Ovary (tissue), 7 donors: ENCODE measurements at regions not wholly inside any gene's neighbourhood (a gene's known extent, or its start where the extent isn't known, plus 50 kb on each side); places are given as distances from the start of the nearest gene placed in this dataset.

Experiments used
- DNase-seq, 5 donors: peaks; one replicate each; pipeline ENCODE4 v3.0.0-alpha.2; 2019 to 2020
- H3K27ac ChIP-seq, 2 donors: fragments of 200-600 bp; one replicate each; pipeline versions ENCODE4 v1.5.1 to v1.8.0; 2019 to 2022
- H3K27me3 ChIP-seq: fragments of 200-600 bp; one replicate; pipeline ENCODE4 v1.8.0; 2022
- H3K36me3 ChIP-seq: fragments of 200-600 bp; sonication (generic); one replicate; pipeline ENCODE4 v1.5.1; 2019
- H3K4me1 ChIP-seq: one replicate; pipeline ENCODE4 v1.8.1; 2013; ENCODE audit warnings: mild to moderate bottlenecking, moderate library complexity; ENCODE audit not compliant: insufficient read depth
- H3K4me3 ChIP-seq: fragments of 200-600 bp; sonication (generic); one replicate; pipeline ENCODE4 v1.5.1; 2017
- H3K9me3 ChIP-seq, 2 donors: fragments of 200-600 bp in 1 of 2; sonication (generic) in 1 of 2; one replicate each; pipeline versions ENCODE4 v1.5.1 to v1.8.1; 2013 to 2019; ENCODE audit warnings: mild to moderate bottlenecking in 1 of 2, moderate library complexity in 1 of 2
- EP300 ChIP-seq: sonication (generic); formaldehyde crosslinking; IDR thresholded peaks from one replicate; pipeline ENCODE4 v1.6.1; 2017; ENCODE audit warnings: antibody characterized with exemption
- POLR2A ChIP-seq: fragments of 450-650 bp; IDR thresholded peaks from one replicate; pipeline ENCODE4 v1.6.1; 2017; ENCODE audit warnings: antibody characterized with exemption, mild to moderate bottlenecking, moderate library complexity
- WGBS, 3 donors: extraction: QIAGEN DNeasy Blood & Tissue Kit in 1 of 3; methylation state at CpG; one replicate each; pipeline versions ENCODE4 v1.1.5 to v1.1.7; 2013 to 2017; 5-methylcytosine and 5-hydroxymethylcytosine counted together
- intact Hi-C, 4 donors: fragments of 100-400 bp; cut with DNase I; formaldehyde crosslinking; loops; one replicate each; pipeline versions ENCODE4 v1.11.0 to v1.15.1; 2022 to 2023
- TF ChIP-seq, protein P1 (sequence below), 3 donors: fragments of 450-650 bp in 2 of 3; fragments of 200-600 bp in 1 of 3; IDR thresholded peaks; one replicate each; pipeline versions ENCODE4 v1.5.1 to v1.8.0; 2016 to 2022; ENCODE audit warnings: antibody characterized with exemption in 3 of 3, mild to moderate bottlenecking in 1 of 3
- donor health status: DM: no; HTN: no; CAD: no; lungs with moderate emphysema.
- donor health status: DM: no; HTN: no; CAD: no.
- donor health status: Bipolar disorder and iron deficiency.
- donor health status: DM: no; HTN: no; CAD: no.
- donor health status: DM: yes; HTN: yes; CAD: no.

DNA sequence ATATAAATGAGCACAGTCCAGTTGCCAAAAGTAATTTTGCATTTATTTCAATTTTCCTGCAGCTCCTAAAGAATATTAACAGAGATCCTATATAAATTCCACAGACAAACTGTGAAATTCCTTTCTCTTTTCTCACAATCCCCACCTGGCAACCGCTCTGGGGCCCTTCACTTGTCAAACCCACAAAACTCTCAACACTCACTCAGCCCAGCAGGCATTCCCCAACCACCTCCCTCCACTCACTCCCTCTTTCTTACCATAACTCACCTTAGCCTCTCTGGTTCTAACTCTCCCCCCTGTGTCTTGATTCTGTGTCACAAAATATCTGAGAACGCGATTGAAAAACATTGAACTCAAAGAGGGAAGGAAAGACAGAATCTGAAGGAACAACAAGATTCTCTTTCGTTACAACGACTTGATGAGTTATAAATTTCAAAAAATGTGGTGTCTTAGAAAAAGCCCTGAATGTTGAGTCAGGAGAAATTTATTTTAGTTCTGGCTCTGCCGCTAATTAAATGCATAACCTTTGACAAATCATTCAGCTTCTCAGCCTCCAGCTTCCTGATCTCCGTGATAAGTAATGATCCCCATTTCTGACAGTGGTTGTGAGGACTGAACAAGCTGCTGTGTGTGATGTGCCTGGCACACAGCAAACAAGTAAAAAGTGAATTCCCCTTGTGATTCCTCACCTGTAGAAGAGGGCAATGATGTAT is 87.9 kb downstream of the UNC5CL start:
- H3K4me1 ChIP-seq = no peaks in the 10 kb centered on the region
- no peaks in the 10 kb centered on the region for H3K27me3 ChIP-seq
- H3K4me3 ChIP-seq = no peak overlapping the region
- TF ChIP-seq POLR2A = no peak
- TF ChIP-seq, protein P1, sequence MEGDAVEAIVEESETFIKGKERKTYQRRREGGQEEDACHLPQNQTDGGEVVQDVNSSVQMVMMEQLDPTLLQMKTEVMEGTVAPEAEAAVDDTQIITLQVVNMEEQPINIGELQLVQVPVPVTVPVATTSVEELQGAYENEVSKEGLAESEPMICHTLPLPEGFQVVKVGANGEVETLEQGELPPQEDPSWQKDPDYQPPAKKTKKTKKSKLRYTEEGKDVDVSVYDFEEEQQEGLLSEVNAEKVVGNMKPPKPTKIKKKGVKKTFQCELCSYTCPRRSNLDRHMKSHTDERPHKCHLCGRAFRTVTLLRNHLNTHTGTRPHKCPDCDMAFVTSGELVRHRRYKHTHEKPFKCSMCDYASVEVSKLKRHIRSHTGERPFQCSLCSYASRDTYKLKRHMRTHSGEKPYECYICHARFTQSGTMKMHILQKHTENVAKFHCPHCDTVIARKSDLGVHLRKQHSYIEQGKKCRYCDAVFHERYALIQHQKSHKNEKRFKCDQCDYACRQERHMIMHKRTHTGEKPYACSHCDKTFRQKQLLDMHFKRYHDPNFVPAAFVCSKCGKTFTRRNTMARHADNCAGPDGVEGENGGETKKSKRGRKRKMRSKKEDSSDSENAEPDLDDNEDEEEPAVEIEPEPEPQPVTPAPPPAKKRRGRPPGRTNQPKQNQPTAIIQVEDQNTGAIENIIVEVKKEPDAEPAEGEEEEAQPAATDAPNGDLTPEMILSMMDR (IDR thresholded peaks at IDR 0.05) = no peak
- TF ChIP-seq EP300 = no peak
- no peak for DNase-seq
- 59 to 71% (median 70%) methylated on average over 7 of the region's 7 CpGs for WGBS, 3 donors
- H3K36me3 ChIP-seq = no peaks in the 10 kb centered on the region
- no peaks in the 10 kb centered on the region for H3K9me3 ChIP-seq
- no peak overlapping the region for H3K27ac ChIP-seq
- intact Hi-C loops = no loop called here

DNA sequence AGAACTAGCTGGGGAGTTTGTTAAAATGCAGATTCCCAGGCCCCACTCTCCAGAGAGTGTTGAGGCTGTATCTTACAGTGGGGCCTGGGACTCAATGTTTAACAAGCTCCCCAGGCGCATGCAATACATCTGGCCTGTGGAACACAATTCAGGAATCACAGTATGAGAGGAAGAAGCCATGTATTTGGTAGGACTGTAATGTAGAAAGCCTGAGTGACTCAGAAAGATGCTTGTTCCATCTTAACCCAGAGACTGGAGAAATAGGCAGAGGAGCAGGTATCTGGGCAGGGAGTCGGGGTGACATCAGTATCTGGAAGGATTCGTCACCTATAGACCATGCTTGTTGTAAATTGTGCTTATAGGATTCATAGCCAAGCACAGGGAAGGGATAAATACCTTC is 90.5 kb downstream of the UNC5CL start:
- Histone ChIP-seq H3K27ac (no peak overlapping the region), H3K4me1 (no peaks in the 10 kb centered on the region), H3K4me3 (no peak overlapping the region), H3K36me3 (no peaks in the 10 kb centered on the region), H3K27me3 (no peaks in the 10 kb centered on the region), H3K9me3 (no peaks in the 10 kb centered on the region)
- whole genome bisulfite sequencing, 3 donors = 91 to 92% (median 91%) methylated on average over 3 of the region's 3 CpGs
- intact Hi-C loops = no loop called here
- DNase-seq = no peak
- no peak for TF ChIP-seq POLR2A
- no peak for TF ChIP-seq EP300
- TF ChIP-seq, protein P1 (IDR thresholded peaks at IDR 0.05) = no peak

DNA sequence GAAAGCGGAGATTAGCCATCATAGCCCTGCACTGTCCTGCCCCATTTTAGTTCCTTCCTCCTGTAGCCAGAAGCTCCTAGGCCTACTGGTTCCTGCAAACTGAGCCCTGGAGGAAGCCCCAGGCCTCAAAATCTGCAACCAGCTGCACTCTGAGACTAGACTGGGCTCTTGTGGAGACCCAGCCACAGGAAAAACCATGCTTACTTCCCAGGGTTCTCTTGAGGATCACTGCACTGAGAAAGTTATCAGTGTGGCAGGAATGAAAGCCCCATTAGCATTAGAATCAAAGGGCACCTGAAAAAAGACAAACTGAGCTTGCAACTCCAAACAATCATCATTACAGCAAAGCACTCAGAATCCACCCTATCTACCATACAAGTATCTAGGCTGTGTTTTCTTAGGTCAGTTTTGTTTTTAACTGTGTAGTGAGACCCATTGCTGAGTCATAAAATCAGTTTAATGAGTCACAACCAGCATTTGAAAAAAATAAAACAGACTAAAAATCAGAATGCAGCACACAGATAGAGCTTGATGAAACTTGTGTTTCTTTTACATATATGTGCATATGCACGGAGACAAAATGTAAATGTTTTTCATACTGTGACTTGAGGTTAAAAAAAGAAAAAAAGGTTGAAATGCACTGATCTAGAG is 91.0 kb downstream of the UNC5CL start:
- 62 to 80% (median 70%) methylated on average over 2 of the region's 2 CpGs for WGBS, 3 donors
- intact Hi-C loops = no loop called here

DNA sequence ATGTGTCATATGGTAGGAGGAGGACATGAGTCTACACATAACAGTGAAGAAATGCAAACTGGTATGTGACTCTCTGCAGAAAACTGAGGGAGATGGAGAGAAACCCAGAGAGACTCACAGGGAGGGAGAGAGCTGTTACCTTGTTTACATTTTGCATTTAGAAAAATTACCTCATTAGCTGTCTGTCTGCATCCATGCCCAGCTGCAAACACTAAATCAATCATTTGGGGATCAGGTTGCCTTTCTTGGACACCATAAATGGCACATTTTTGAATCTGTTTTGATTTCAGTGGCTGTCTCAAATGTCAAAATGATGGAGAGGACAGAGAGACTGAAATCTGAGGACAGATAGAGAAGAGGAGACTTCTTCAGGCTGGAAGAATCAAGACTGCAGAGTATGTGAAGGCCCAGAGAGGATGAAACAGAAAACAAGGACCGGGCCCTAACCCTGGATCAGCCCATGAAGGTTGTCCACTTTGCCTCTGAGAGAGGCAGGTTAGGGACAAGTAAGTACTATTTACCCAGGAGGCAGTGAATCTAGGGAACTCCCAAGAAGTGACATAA is 92.2 kb downstream of the UNC5CL start:
- H3K36me3 ChIP-seq = no peaks in the 10 kb centered on the region
- no peak overlapping the region for H3K27ac ChIP-seq
- no peaks in the 10 kb centered on the region for H3K27me3 ChIP-seq
- TF ChIP-seq POLR2A (no peak), EP300 (no peak)
- TF ChIP-seq, protein P1 (IDR thresholded peaks at IDR 0.05) = no peak
- no peaks in the 10 kb centered on the region for H3K4me1 ChIP-seq
- no peaks in the 10 kb centered on the region for H3K9me3 ChIP-seq
- intact Hi-C loops = no loop called here
- H3K4me3 ChIP-seq = no peak overlapping the region
- no peak for DNase-seq
- WGBS, 3 donors = 94 to 100% (median 96%) methylated on average over 1 of the region's 1 CpG

More for the DNA sequence above, 91.0 kb downstream of the UNC5CL start:
- no peaks in the 10 kb centered on the region for H3K9me3 ChIP-seq
- H3K4me1 ChIP-seq = no peaks in the 10 kb centered on the region
- H3K27ac ChIP-seq = no peak overlapping the region
- TF ChIP-seq EP300 (no peak), POLR2A (no peak)
- TF ChIP-seq, protein P1 (IDR thresholded peaks at IDR 0.05) = no peak
- H3K36me3 ChIP-seq = no peaks in the 10 kb centered on the region
- DNase-seq = no peak
- H3K27me3 ChIP-seq = no peaks in the 10 kb centered on the region
- H3K4me3 ChIP-seq = no peak overlapping the region
